Activated naive CD8-positive, alpha-beta T cell treated with anti-CD3 and anti-CD28 coated beads for 36 hours (primary cell): ENCODE measurements at regions not wholly inside any gene's neighbourhood (a gene's known extent, or its start where the extent isn't known, plus 50 kb on each side); places are given as distances from the start of the nearest gene placed in this dataset.

ENCODE experiments used
- DNase-seq: peaks from one replicate; pipeline ENCODE4 v3.0.0; 2021
- H3K27ac Mint-ChIP-seq: one replicate; pipeline ENCODE4 v1.8.0; 2022; ENCODE audit warnings: mild to moderate bottlenecking, moderate library complexity, mixed read lengths
- H3K27me3 Mint-ChIP-seq: one replicate; pipeline ENCODE4 v1.8.0; 2022; ENCODE audit warnings: mild to moderate bottlenecking, mixed read lengths
- H3K36me3 Mint-ChIP-seq: one replicate; pipeline ENCODE4 v1.8.0; 2021; ENCODE audit warnings: mild to moderate bottlenecking, mixed read lengths
- H3K4me1 Mint-ChIP-seq: one replicate; pipeline ENCODE4 v1.8.0; 2021; ENCODE audit warnings: mixed read lengths
- H3K4me3 Mint-ChIP-seq: one replicate; pipeline ENCODE4 v1.8.0; 2022; ENCODE audit warnings: mild to moderate bottlenecking, moderate library complexity, mixed read lengths
- H3K9me3 Mint-ChIP-seq: one replicate; pipeline ENCODE4 v1.8.0; 2022; ENCODE audit warnings: mixed read lengths

GRCh38 chr7:106777674-106778299, 87.3 kb upstream of the PIK3CG start:
- H3K27ac Mint-ChIP-seq: no peak overlapping the region

GRCh38 chr7:106778656-106779250, 86.3 kb upstream of the PIK3CG start:
- no peak overlapping the region for H3K27ac Mint-ChIP-seq
- no peak for DNase-seq
- H3K4me3 Mint-ChIP-seq: no peak overlapping the region
- peaks cover 8% of the 10 kb centered on the region for H3K4me1 Mint-ChIP-seq
- H3K9me3 Mint-ChIP-seq: peaks cover 5% of the 10 kb centered on the region
- H3K36me3 Mint-ChIP-seq: peaks cover 8% of the 10 kb centered on the region
- no peaks in the 10 kb centered on the region for H3K27me3 Mint-ChIP-seq

More at GRCh38 chr7:106777674-106778299, 87.3 kb upstream of the PIK3CG start:
- H3K4me1 Mint-ChIP-seq: peaks cover 12% of the 10 kb centered on the region
- no peaks in the 10 kb centered on the region for H3K27me3 Mint-ChIP-seq
- peaks cover 5% of the 10 kb centered on the region for H3K9me3 Mint-ChIP-seq
- DNase-seq: no peak
- H3K4me3 Mint-ChIP-seq: no peak overlapping the region
- peaks cover 8% of the 10 kb centered on the region for H3K36me3 Mint-ChIP-seq

- H3K36me3 Mint-ChIP-seq: peaks cover 4% of the 10 kb centered on the region
- H3K9me3 Mint-ChIP-seq: peaks cover 5% of the 10 kb centered on the region
- H3K27me3 Mint-ChIP-seq: no peaks in the 10 kb centered on the region
- H3K4me1 Mint-ChIP-seq: peaks cover 8% of the 10 kb centered on the region
- no peak overlapping the region for H3K4me3 Mint-ChIP-seq
- no peak overlapping the region for H3K27ac Mint-ChIP-seq
- DNase-seq: no peak
These were observed 85.2 kb upstream of the PIK3CG start for GRCh38 chr7:106779877-106780276.

- peaks cover 2% of the 10 kb centered on the region for H3K36me3 Mint-ChIP-seq
- DNase-seq: no peak
These were observed 84.1 kb upstream of the PIK3CG start for GRCh38 chr7:106781007-106781406.

GRCh38 chr7:106781828-106782544, 83.1 kb upstream of the PIK3CG start:
- no peaks in the 10 kb centered on the region for H3K9me3 Mint-ChIP-seq

More at GRCh38 chr7:106781007-106781406, 84.1 kb upstream of the PIK3CG start:
- peaks cover 4% of the 10 kb centered on the region for H3K4me1 Mint-ChIP-seq
- no peak overlapping the region for H3K27ac Mint-ChIP-seq
- H3K9me3 Mint-ChIP-seq: peaks cover 5% of the 10 kb centered on the region
- no peak overlapping the region for H3K4me3 Mint-ChIP-seq
- H3K27me3 Mint-ChIP-seq: no peaks in the 10 kb centered on the region

GRCh38 chr7:106783286-106783685, 81.8 kb upstream of the PIK3CG start:
- H3K27ac Mint-ChIP-seq: no peak overlapping the region
- H3K4me1 Mint-ChIP-seq: peaks cover 2% of the 10 kb centered on the region
- no peaks in the 10 kb centered on the region for H3K9me3 Mint-ChIP-seq

More at GRCh38 chr7:106781828-106782544, 83.1 kb upstream of the PIK3CG start:
- no peaks in the 10 kb centered on the region for H3K27me3 Mint-ChIP-seq
- no peak for DNase-seq
- H3K4me3 Mint-ChIP-seq: no peak overlapping the region
- no peak overlapping the region for H3K27ac Mint-ChIP-seq
- peaks cover 2% of the 10 kb centered on the region for H3K36me3 Mint-ChIP-seq
- H3K4me1 Mint-ChIP-seq: peaks cover 2% of the 10 kb centered on the region

GRCh38 chr7:106788637-106789036, 76.4 kb upstream of the PIK3CG start:
- no peaks in the 10 kb centered on the region for H3K36me3 Mint-ChIP-seq
- no peak overlapping the region for H3K27ac Mint-ChIP-seq
- no peaks in the 10 kb centered on the region for H3K27me3 Mint-ChIP-seq
- peaks cover 3% of the 10 kb centered on the region for H3K4me1 Mint-ChIP-seq
- H3K4me3 Mint-ChIP-seq: no peak overlapping the region
- H3K9me3 Mint-ChIP-seq: peaks cover 3% of the 10 kb centered on the region
- DNase-seq: no peak

More at GRCh38 chr7:106783286-106783685, 81.8 kb upstream of the PIK3CG start:
- H3K4me3 Mint-ChIP-seq: no peak overlapping the region
- H3K36me3 Mint-ChIP-seq: no peaks in the 10 kb centered on the region
- no peaks in the 10 kb centered on the region for H3K27me3 Mint-ChIP-seq
- DNase-seq: no peak

- Mint-ChIP-seq H3K36me3 (no peaks in the 10 kb centered on the region), H3K9me3 (peaks cover 3% of the 10 kb centered on the region), H3K27ac (no peak overlapping the region), H3K27me3 (no peaks in the 10 kb centered on the region), H3K4me3 (no peak overlapping the region), H3K4me1 (peaks cover 3% of the 10 kb centered on the region)
- no peak for DNase-seq
These were observed 73.6 kb upstream of the PIK3CG start for GRCh38 chr7:106791526-106791925.

- Mint-ChIP-seq H3K4me3 (no peak overlapping the region), H3K9me3 (peaks cover 5% of the 10 kb centered on the region), H3K27ac (no peak overlapping the region), H3K27me3 (no peaks in the 10 kb centered on the region), H3K36me3 (no peaks in the 10 kb centered on the region), H3K4me1 (peaks cover 3% of the 10 kb centered on the region)
- no peak for DNase-seq
These were observed 72.7 kb upstream of the PIK3CG start for GRCh38 chr7:106792233-106792926.

GRCh38 chr7:106793015-106793975, 71.8 kb upstream of the PIK3CG start:
- Mint-ChIP-seq H3K27me3 (no peaks in the 10 kb centered on the region), H3K9me3 (peaks cover 7% of the 10 kb centered on the region), H3K4me1 (peaks cover 3% of the 10 kb centered on the region), H3K4me3 (no peak overlapping the region), H3K27ac (no peak overlapping the region), H3K36me3 (no peaks in the 10 kb centered on the region)
- no peak for DNase-seq

GRCh38 chr7:106794276-106795083, 70.6 kb upstream of the PIK3CG start:
- Mint-ChIP-seq H3K4me1 (peaks cover 1% of the 10 kb centered on the region), H3K27me3 (no peaks in the 10 kb centered on the region), H3K9me3 (peaks cover 11% of the 10 kb centered on the region), H3K4me3 (no peak overlapping the region), H3K36me3 (no peaks in the 10 kb centered on the region), H3K27ac (no peak overlapping the region)
- no peak for DNase-seq

GRCh38 chr7:106795084-106795876, 69.8 kb upstream of the PIK3CG start:
- no peak for DNase-seq
- no peaks in the 10 kb centered on the region for H3K27me3 Mint-ChIP-seq
- H3K4me3 Mint-ChIP-seq: no peak overlapping the region
- H3K36me3 Mint-ChIP-seq: no peaks in the 10 kb centered on the region
- H3K27ac Mint-ChIP-seq: no peak overlapping the region
- H3K9me3 Mint-ChIP-seq: peaks cover 11% of the 10 kb centered on the region
- peaks cover 1% of the 10 kb centered on the region for H3K4me1 Mint-ChIP-seq

GRCh38 chr7:106795877-106796231, 69.2 kb upstream of the PIK3CG start:
- DNase-seq: no peak
- H3K36me3 Mint-ChIP-seq: no peaks in the 10 kb centered on the region
- no peaks in the 10 kb centered on the region for H3K27me3 Mint-ChIP-seq
- no peak overlapping the region for H3K27ac Mint-ChIP-seq
- peaks cover 1% of the 10 kb centered on the region for H3K4me1 Mint-ChIP-seq
- H3K4me3 Mint-ChIP-seq: no peak overlapping the region
- H3K9me3 Mint-ChIP-seq: peaks cover 11% of the 10 kb centered on the region
